Globus pallidus (tissue), 1 donor: ENCODE measurements at regions not wholly inside any gene's neighbourhood (a gene's known extent, or its start where the extent isn't known, plus 50 kb on each side); places are given as distances from the start of the nearest gene placed in this dataset.
"Not testable (repeated sequence)": the region's sequence is repeated elsewhere in the genome, so short reads cannot be mapped to it uniquely, and the experiment has no call there.

Experiments
- DNase-seq: peaks from one replicate; pipeline ENCODE4 v3.0.0-alpha.2; 2015; ENCODE audit warnings: low spot score

GRCh38 chr3:166993015-166993630, 387.0 kb downstream of the ZBBX start:
- no peak for DNase-seq

DNA sequence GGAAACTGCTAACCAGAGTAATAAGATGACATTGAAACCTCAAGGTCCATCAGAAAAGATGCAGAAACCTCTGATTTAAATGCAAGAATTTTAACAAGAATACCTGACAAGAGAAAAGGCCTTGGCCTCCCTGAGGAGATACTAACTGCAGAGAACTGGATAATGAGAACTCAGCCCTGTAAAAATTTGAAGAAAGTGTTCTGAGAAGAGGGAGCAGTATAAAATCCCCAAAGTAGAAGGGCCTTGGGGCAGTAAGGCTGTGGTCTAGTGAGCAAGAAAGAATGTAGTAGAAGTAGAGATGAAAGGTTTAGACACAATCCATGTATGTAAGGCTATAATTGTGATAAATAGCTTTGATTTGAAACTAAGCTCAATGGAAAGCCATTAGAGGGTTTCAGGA, 394.1 kb downstream of the ZBBX start:
- DNase-seq = no peak

- DNase-seq = not testable (repeated sequence)
Observed at GRCh38 chr3:166975796-166976195, 404.3 kb downstream of the ZBBX start.

GRCh38 chr3:166967714-166968113, 412.4 kb downstream of the ZBBX start:
- DNase-seq = not testable (repeated sequence)

- DNase-seq = no peak
Observed at GRCh38 chr3:166962911-166963310, 417.2 kb downstream of the ZBBX start.

DNA sequence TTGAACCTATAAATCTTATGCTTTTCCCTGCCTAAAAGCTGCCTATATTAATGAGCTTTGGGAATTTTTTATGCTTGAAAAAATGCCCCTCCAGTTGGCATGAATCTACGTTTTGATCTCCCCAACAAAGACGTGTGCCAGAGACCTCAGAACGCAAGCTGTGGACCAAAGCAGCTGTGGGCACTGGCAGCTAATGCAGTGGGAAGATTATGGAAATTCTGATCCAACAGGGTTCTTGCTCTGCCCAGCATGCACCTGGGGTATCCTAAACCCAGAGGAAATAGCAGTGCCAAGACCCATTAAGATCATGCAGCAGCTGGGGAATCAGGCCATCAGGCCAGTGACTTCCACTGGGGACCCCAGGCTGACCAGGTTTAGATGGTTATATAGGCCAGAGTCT, 423.0 kb downstream of the ZBBX start:
- no peak for DNase-seq

GRCh38 chr3:166955201-166955939, 424.7 kb downstream of the ZBBX start:
- no peak for DNase-seq

GRCh38 chr3:166934879-166935278, 445.2 kb downstream of the ZBBX start:
- DNase-seq = no peak

DNA sequence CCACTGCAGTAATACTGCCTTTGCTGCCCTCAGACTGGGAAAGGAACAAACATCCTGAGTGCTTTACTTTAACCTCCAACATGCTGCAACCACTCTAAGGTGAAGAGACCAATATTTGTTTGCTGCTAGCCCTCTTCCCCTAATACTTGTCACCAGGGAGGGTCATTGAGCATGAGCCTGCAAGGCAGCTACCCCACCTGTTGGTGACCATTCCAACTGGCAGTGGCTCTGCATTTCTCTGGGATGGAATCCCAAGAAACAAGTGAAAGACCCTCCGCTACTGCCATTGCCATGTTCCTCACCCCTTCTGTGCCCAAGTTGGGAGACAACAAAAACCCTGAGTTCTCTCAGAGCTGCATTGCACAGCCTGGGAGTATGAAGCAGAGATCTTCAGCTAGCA, 462.7 kb downstream of the ZBBX start:
- DNase-seq = no peak

DNA sequence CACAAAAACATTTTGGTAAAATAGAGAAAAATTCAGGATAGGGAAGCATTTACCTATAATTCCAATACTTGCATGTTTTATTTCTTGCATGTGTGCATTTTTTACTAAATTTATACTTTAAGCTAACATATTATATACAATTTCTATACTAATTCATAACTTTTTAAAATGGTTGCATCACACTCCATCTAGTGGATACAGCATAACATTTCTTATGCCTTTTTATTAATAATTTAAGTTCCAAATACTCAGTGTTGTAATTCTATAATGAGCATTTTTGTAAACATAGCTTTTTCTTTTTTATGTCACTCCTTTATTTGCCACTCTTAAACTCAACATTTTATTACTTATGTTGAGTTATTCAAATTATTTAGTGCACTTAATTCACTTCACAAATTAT, 477.7 kb downstream of the ZBBX start:
- DNase-seq = no peak

DNA sequence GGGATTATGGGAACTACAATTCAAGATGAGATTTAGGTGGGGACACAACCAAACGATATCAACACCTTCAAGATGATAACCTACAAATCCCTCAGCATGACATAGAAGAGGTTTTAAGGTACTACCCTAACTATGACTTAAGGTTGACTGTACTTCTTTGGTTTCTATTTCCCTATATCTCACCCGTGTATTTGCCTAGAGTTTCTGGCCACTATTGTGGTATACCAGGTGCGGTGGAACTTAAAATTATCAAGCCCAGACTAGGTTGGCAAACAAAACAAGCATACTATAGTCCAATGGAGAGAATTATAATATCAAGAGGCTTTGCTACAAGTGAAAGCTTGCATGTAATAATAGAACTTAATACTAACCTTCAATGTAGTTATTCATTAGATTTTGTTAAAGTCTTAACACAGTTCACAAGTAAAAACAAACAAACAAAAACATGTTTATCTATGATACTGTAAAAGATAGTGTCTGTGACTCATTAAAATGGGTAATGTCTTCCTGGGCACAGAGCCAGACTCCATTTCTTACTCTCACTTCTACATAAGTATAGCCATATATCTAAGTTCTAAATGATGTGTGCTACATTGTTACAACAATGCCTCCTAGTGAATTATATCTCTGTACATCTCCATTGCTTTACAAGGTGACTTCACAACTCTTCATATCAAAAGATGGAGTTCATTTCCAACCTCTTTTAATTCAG, 479.1 kb downstream of the ZBBX start:
- no peak for DNase-seq

DNA sequence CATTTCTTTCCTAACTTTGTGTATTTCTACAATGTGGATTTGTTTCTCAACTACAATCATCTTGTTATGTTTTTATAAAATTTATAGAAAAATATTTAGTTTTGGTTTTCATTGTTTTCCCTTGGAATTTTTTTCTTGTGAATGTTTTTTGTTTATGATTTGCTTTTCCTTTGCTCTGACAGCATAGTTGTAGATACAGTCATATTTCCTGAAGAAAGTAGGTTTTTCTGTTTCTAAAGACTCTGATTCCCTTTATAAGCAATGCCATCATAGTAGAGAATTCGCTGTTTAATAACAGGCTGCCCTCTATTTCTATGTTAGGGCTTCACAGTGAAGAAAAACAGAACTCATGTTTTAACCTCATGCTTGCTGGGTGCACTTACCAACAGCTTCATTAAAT, 482.3 kb downstream of the ZBBX start:
- no peak for DNase-seq

GRCh38 chr3:166889241-166889640, 490.9 kb downstream of the ZBBX start:
- DNase-seq = no peak

- DNase-seq = no peak
Observed at GRCh38 chr3:166879661-166880060, 500.4 kb downstream of the ZBBX start.

DNA sequence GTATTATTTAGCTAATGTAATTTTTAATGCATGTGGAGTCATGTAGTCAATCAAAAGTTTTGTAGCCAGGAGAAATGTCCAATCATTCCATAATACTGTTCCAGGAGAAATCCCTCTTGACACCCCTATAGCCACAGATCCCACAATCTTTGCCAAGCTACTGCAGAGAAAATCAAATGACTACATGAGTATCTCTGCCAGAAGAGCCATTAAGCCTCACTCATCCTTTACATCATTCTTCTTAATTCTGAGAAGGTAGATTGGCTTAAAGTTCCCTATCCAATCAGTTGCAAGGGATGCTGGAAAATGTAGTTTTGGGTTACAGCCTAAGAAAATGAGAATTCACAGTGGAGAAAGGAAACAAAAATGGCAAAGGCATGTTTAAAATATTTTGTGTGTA, 502.1 kb downstream of the ZBBX start:
- no peak for DNase-seq

GRCh38 chr3:166864473-166865467, 515.3 kb downstream of the ZBBX start:
- no peak for DNase-seq

GRCh38 chr3:166860217-166860616, 519.9 kb downstream of the ZBBX start:
- no peak for DNase-seq

DNA sequence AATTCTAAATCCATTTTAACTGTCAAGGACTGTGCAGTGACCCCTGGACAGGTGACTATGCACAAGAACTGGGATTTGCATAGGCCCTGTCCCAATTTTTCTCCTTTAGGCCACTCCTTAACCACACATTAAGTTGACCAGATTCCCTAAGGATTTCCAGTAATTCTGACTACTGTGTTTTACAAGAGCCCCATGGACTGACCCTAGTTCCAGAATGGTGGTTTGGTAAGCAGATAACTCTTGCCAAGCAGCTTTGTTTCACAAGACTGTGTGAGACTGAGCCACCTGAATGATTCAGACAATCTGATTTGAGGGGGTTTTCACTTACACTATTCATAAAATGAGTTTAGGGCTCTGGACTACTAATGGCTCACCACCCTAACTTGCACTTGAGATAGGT, 535.8 kb downstream of the ZBBX start:
- no peak for DNase-seq

DNA sequence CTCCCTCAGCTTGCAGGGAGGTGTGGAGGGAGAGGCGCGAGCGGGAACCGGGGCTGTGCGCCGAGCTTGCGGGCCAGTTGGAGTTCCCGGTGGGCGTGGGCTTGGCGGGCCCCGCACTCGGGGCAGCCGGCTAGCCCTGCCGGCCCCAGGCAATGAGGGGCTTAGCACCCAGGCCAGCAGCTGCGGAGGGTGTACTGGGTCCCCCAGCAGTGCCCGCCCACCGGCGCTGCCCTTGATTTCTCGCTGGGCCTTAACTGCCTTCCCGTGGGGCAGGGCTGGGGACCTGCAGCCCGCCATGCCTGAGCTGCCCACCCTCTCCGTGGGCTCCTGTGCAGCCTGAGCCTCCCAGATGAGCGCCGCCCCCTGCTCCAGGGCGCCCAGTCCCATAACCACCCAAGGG, 537.3 kb downstream of the ZBBX start:
- DNase-seq = not testable (repeated sequence)

- no peak for DNase-seq
Observed at GRCh38 chr3:166837535-166837934, 542.6 kb downstream of the ZBBX start.

- no peak for DNase-seq
Observed at GRCh38 chr3:166836836-166837235, 543.3 kb downstream of the ZBBX start.

GRCh38 chr3:166829896-166830295, 550.2 kb downstream of the ZBBX start:
- DNase-seq = no peak
